ENCODE measurements at regions not wholly inside any gene's neighbourhood (a gene's known extent, or its start where the extent isn't known, plus 50 kb on each side); places are given as distances from the start of the nearest gene placed in this dataset.

- TF ChIP-seq, protein P1, sequence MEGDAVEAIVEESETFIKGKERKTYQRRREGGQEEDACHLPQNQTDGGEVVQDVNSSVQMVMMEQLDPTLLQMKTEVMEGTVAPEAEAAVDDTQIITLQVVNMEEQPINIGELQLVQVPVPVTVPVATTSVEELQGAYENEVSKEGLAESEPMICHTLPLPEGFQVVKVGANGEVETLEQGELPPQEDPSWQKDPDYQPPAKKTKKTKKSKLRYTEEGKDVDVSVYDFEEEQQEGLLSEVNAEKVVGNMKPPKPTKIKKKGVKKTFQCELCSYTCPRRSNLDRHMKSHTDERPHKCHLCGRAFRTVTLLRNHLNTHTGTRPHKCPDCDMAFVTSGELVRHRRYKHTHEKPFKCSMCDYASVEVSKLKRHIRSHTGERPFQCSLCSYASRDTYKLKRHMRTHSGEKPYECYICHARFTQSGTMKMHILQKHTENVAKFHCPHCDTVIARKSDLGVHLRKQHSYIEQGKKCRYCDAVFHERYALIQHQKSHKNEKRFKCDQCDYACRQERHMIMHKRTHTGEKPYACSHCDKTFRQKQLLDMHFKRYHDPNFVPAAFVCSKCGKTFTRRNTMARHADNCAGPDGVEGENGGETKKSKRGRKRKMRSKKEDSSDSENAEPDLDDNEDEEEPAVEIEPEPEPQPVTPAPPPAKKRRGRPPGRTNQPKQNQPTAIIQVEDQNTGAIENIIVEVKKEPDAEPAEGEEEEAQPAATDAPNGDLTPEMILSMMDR (IDR thresholded peaks at IDR 0.05 in 2 of 3, conservative IDR thresholded peaks at IDR 0.05 in 1 of 3; ENCODE audit: control insufficient read depth in 2 of 3, extremely low read depth in 1 of 3, insufficient read depth in 1 of 3, low read depth in 3 of 3, low read length in 3 of 3): no peak
- TF ChIP-seq USF1 (IDR thresholded peaks at IDR 0.05; ENCODE audit: borderline replicate concordance, extremely low read length, insufficient read depth, low read depth, low read length): no peak
- TF ChIP-seq YBX1 (IDR thresholded peaks at IDR 0.05): no peak
- TF ChIP-seq PAX8 (IDR thresholded peaks at IDR 0.05): no peak
These were observed 210.0 kb upstream of the FOXD3 start for GRCh38 chr1:63112155-63112900.
